B cell (primary cell): ENCODE measurements at regions not wholly inside any gene's neighbourhood (a gene's known extent, or its start where the extent isn't known, plus 50 kb on each side); places are given as distances from the start of the nearest gene placed in this dataset.

Source experiments
- EZH2 ChIP-seq: IDR thresholded peaks from 2 replicates; pipeline ENCODE4 v1.6.1; 2012; ENCODE audit warnings: borderline replicate concordance, low read depth, mild to moderate bottlenecking, moderate library complexity, low read length; ENCODE audit not compliant: insufficient read depth, poor library complexity, severe bottlenecking
- TF ChIP-seq, protein P1 (sequence below): fragments of 200-600 bp; IDR thresholded peaks from one replicate; pipeline ENCODE4 v1.8.0; 2022; ENCODE audit warnings: antibody characterized with exemption, mild to moderate bottlenecking

DNA sequence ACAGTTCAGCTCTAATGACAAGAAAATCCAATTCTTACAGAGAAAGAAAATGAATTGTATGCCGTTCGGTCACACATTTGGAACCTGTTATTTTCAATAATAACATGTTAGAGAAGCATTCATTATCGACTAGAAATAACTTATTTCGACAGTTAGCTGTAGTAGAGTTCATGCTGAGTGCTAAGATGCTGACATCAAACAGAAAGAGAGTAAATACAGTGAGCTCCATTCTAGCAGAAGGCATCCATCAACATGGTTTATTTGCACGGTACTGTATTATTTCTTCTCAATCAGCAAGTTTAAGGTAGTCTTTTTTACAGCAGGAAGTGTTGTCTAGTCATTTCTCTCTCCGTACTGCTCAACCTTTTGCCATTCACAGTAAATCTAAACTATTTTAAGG is 732.1 kb downstream of the STIM2 start:
- TF ChIP-seq, protein P1, sequence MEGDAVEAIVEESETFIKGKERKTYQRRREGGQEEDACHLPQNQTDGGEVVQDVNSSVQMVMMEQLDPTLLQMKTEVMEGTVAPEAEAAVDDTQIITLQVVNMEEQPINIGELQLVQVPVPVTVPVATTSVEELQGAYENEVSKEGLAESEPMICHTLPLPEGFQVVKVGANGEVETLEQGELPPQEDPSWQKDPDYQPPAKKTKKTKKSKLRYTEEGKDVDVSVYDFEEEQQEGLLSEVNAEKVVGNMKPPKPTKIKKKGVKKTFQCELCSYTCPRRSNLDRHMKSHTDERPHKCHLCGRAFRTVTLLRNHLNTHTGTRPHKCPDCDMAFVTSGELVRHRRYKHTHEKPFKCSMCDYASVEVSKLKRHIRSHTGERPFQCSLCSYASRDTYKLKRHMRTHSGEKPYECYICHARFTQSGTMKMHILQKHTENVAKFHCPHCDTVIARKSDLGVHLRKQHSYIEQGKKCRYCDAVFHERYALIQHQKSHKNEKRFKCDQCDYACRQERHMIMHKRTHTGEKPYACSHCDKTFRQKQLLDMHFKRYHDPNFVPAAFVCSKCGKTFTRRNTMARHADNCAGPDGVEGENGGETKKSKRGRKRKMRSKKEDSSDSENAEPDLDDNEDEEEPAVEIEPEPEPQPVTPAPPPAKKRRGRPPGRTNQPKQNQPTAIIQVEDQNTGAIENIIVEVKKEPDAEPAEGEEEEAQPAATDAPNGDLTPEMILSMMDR = no peak
- TF ChIP-seq EZH2 = no peak
